IMR-90 (cell line): ENCODE measurements at regions not wholly inside any gene's neighbourhood (a gene's known extent, or its start where the extent isn't known, plus 50 kb on each side); places are given as distances from the start of the nearest gene placed in this dataset.

Experiments used
- ATAC-seq: fragments of 200-7000 bp; cut with Tn5 transposase; 2 replicates; pipeline ENCODE4 v1.9.1; 2020; ENCODE audit warnings: low read depth, mild to moderate bottlenecking, moderate library complexity
- BruUV-seq: library from RNA; stranded (reverse); fragments of 400-500 nt; replicated peaks from 2 replicates; lab custom pipeline; 2021; lab: Mats Ljungman, UMichigan
- CTCF ChIA-PET: fragments of 300-600 bp; formaldehyde crosslinking; extraction: SDS; loops from one replicate; lab custom pipeline; 2021; ENCODE audit warnings: antibody characterized with exemption; lab: Yijun Ruan, JAX
- POLR2A ChIA-PET: fragments of 300-600 bp; sonication (Branson Sonifier 250); formaldehyde crosslinking; loops from one replicate; lab custom pipeline; 2022; ENCODE audit warnings: antibody characterized with exemption; ENCODE audit not compliant: unreplicated experiment; lab: Charles Lee
- DNase-seq: peaks from one replicate; pipeline ENCODE4 v3.0.0; 2013
- H2AFZ ChIP-seq: replicated peaks from 2 replicates; pipeline ENCODE3; 2013; ENCODE audit warnings: low read length, mild to moderate bottlenecking; ENCODE audit not compliant: poor library complexity
- H2AK5ac ChIP-seq: 2 replicates; pipeline ENCODE4 v1.6.1; 2013; ENCODE audit warnings: low read depth, low read length, inconsistent platforms
- H2AK9ac ChIP-seq: replicated peaks from 2 replicates; pipeline ENCODE3; 2013; ENCODE audit warnings: mild to moderate bottlenecking, low read depth, low read length, moderate library complexity; ENCODE audit not compliant: poor library complexity
- H2BK120ac ChIP-seq: 2 replicates; pipeline ENCODE4 v1.6.1; 2013; ENCODE audit warnings: low read depth, low read length, inconsistent platforms
- H2BK15ac ChIP-seq: 3 replicates; pipeline ENCODE4 v1.6.1; 2013; ENCODE audit warnings: low read depth, low read length, inconsistent platforms
- H2BK20ac ChIP-seq: 2 replicates; pipeline ENCODE4 v1.6.1; 2013; ENCODE audit warnings: low read depth, mild to moderate bottlenecking, inconsistent platforms, low read length, moderate library complexity
- H2BK5ac ChIP-seq: 2 replicates; pipeline ENCODE4 v1.6.1; 2013; ENCODE audit warnings: mild to moderate bottlenecking, low read depth, low read length, inconsistent platforms; ENCODE audit not compliant: poor library complexity, severe bottlenecking
- H3K14ac ChIP-seq: replicated peaks from 2 replicates; pipeline ENCODE4 v1.6.1; 2013; ENCODE audit warnings: low read depth, low read length, inconsistent platforms
- H3K18ac ChIP-seq: 2 replicates; pipeline ENCODE4 v1.6.1; 2013; ENCODE audit warnings: low read depth, low read length, control low read depth
- H3K23ac ChIP-seq: 2 replicates; pipeline ENCODE4 v1.6.1; 2013; ENCODE audit warnings: low read depth, low read length, inconsistent platforms
- H3K27ac ChIP-seq: 2 replicates; pipeline ENCODE4 v1.5.1; 2013; ENCODE audit warnings: mild to moderate bottlenecking, control low read depth, low read length; ENCODE audit not compliant: insufficient read depth
- H3K27me3 ChIP-seq: 2 replicates; pipeline ENCODE4 v1.6.1; 2013; ENCODE audit warnings: low read length; ENCODE audit not compliant: control insufficient read depth, insufficient read depth
- H3K36me3 ChIP-seq: 2 replicates; pipeline ENCODE4 v1.6.1; 2013; ENCODE audit warnings: low read length, mixed read lengths; ENCODE audit not compliant: control insufficient read depth, insufficient read depth
- H3K4ac ChIP-seq: 2 replicates; pipeline ENCODE4 v1.6.1; 2013; ENCODE audit warnings: low read depth, low read length, inconsistent platforms
- H3K4me1 ChIP-seq: 2 replicates; pipeline ENCODE4 v1.6.1; 2013; ENCODE audit warnings: low read length, mixed read lengths; ENCODE audit not compliant: control insufficient read depth, insufficient read depth
- H3K4me2 ChIP-seq: 2 replicates; pipeline ENCODE4 v1.6.1; 2013; ENCODE audit warnings: low read depth, mild to moderate bottlenecking, control low read depth, low read length, moderate library complexity
- H3K4me3 ChIP-seq: 2 replicates; pipeline ENCODE4 v1.5.1; 2013; ENCODE audit warnings: low read depth, mild to moderate bottlenecking, control low read depth, low read length, moderate library complexity; ENCODE audit not compliant: insufficient read depth
- H3K56ac ChIP-seq: 2 replicates; pipeline ENCODE4 v1.6.1; 2013; ENCODE audit warnings: low read length, inconsistent platforms; ENCODE audit not compliant: insufficient read depth; ENCODE audit errors: extremely low read depth
- H3K79me1 ChIP-seq, 2 experiments: 2 replicates each; pipeline ENCODE4 v1.6.1; 2013; ENCODE audit warnings: low read length in 2 of 2, inconsistent platforms in 1 of 2, low read depth in 1 of 2
- H3K9ac ChIP-seq: 2 replicates; pipeline ENCODE4 v1.6.1; 2013; ENCODE audit warnings: low read depth, low read length, control low read depth
- H3K9me1 ChIP-seq: 2 replicates; pipeline ENCODE4 v1.6.1; 2013; ENCODE audit warnings: low read length, inconsistent platforms; ENCODE audit not compliant: insufficient read depth
- H3K9me3 ChIP-seq: 2 replicates; pipeline ENCODE4 v1.6.1; 2013; ENCODE audit warnings: low read length; ENCODE audit not compliant: control insufficient read depth, insufficient read depth
- H4K20me1 ChIP-seq: 2 replicates; pipeline ENCODE4 v1.6.1; 2013; ENCODE audit warnings: low read length, inconsistent platforms; ENCODE audit not compliant: insufficient read depth
- H4K5ac ChIP-seq: 2 replicates; pipeline ENCODE4 v1.6.1; 2013; ENCODE audit warnings: mild to moderate bottlenecking, low read depth, low read length, control low read depth
- H4K8ac ChIP-seq, 2 experiments: 2 replicates each; pipeline ENCODE4 v1.6.1; 2013; ENCODE audit warnings: low read depth in 2 of 2, low read length in 2 of 2, control low read depth in 1 of 2, inconsistent platforms in 1 of 2
- H4K91ac ChIP-seq: 2 replicates; pipeline ENCODE4 v1.6.1; 2013; ENCODE audit warnings: low read depth, low read length, inconsistent platforms; ENCODE audit not compliant: insufficient read depth
- CHD1 ChIP-seq: IDR thresholded peaks from 2 replicates; pipeline ENCODE4 v1.6.1; 2012; ENCODE audit warnings: low read depth, low read length, improper control_type of control experiment
- MAZ ChIP-seq: IDR thresholded peaks from 2 replicates; pipeline ENCODE4 v1.6.1; 2012; ENCODE audit warnings: low read depth, mild to moderate bottlenecking, low read length, improper control_type of control experiment, moderate library complexity, borderline replicate concordance
- NFE2L2 ChIP-seq: fragments of 150-350 bp; IDR thresholded peaks from 2 replicates; pipeline ENCODE4 v1.6.1; 2016; ENCODE audit warnings: low read depth, mild to moderate bottlenecking, low read length
- WGBS, 2 experiments: methylation state at CpG; one replicate each; pipeline versions ENCODE4 v1.1.5 to v1.1.7; 2013; ENCODE audit warnings: missing lambda C conversion rate in 2 of 2; ENCODE audit not compliant: insufficient read length in 1 of 2; ENCODE audit errors: extremely low coverage in 2 of 2; 5-methylcytosine and 5-hydroxymethylcytosine counted together
- dilution Hi-C: fragments of 300-500 bp; cut with HindIII; formaldehyde crosslinking; loops from one replicate; pipeline ENCODE4 v1.14.3; 2018; ENCODE audit warnings: low sequenced_read_pairs; ENCODE audit not compliant: unreplicated experiment
- in situ Hi-C: fragments of 300-500 bp; cut with MboI; formaldehyde crosslinking; loops from 3 replicates; pipeline ENCODE4 v1.14.3; 2019; ENCODE audit warnings: low sequenced_read_pairs, inconsistent platforms, mixed read lengths
- intact Hi-C: fragments of 100-400 bp; cut with micrococcal nuclease; formaldehyde crosslinking; loops from 2 replicates; pipeline ENCODE4 v1.10.0; 2022

DNA sequence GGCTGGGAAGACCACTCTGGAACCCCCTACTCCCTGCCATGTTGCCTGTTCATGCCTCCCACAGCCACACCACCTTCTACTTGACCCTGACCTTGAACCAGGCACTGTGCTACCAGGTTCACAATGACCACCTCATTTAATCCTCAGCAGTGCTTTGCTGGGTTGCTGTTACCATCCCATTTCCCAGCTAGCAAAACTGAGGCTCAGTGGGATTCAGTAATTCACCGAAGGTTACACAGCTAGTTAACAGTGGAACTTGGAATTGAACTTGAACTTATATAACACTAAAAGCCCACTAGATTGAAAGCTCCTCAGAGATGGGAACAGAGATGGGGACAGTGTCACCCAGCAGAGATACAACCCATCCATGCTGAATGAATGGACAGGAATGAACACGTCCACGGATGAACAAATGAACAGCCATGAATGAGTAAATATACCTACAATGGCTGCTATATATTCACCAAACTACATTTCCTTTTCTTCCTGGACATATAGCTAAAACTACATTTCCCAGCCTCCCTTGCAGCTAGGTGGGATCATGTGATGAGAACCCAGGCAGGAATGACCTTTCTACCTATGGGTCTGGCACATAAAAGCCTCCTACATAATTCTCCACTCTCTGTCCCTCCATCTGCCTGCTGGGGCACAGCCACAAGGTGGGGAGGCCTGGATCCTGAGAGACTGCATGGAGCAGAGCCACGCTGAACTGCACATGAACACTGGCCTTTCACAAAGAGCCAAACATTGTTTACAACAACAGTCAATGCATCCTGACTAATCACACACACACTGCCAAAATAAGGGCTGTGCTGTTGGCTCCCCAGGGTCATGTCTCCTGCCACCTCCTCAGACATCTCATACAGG lies 94.8 kb downstream of the RMI2 start:
- BruUV-seq = no TSS peak
- no peaks in the 10 kb centered on the region for H3K36me3 ChIP-seq
- no peak overlapping the region for H2BK15ac ChIP-seq
- no peaks in the 10 kb centered on the region for H3K9me1 ChIP-seq
- H3K14ac ChIP-seq = no peak overlapping the region
- no peak for DNase-seq
- H3K18ac ChIP-seq = no peak overlapping the region
- H4K91ac ChIP-seq = no peak overlapping the region
- in situ Hi-C loops = no loop called here
- no peak overlapping the region for H2BK20ac ChIP-seq
- H3K4me2 ChIP-seq = no peak overlapping the region
- no peak overlapping the region for H3K56ac ChIP-seq
- no peak for ATAC-seq
- dilution Hi-C loops = no loop called here
- H2AFZ ChIP-seq = no peak overlapping the region
- H3K4me1 ChIP-seq = no peaks in the 10 kb centered on the region
- ChIA-PET POLR2A (no interaction called here), CTCF (interaction anchor here (0.5 kb wide), 1 partner anchor 506 kb away, joined by 3 read pairs; no protein-coding TSS in a partner anchor)
- no peak overlapping the region for H3K9ac ChIP-seq
- intact Hi-C loops = no loop called here
- no peak overlapping the region for H2BK120ac ChIP-seq
- no peak overlapping the region for H2AK9ac ChIP-seq
- no peak overlapping the region for H2BK5ac ChIP-seq
- no peak overlapping the region for H4K5ac ChIP-seq
- H2AK5ac ChIP-seq = no peak overlapping the region
- H3K27ac ChIP-seq = no peak overlapping the region
- no peak overlapping the region for H4K8ac ChIP-seq
- peaks cover 24% of the 10 kb centered on the region for H3K27me3 ChIP-seq
- no peaks in the 10 kb centered on the region for H3K79me1 ChIP-seq
- H3K4ac ChIP-seq = no peak overlapping the region
- no peak for TF ChIP-seq CHD1
- no peak for TF ChIP-seq MAZ
- no peak for TF ChIP-seq NFE2L2
- WGBS, 2 experiments = 80% methylated on average over 1 of the region's 4 CpGs; no CpG with 5 or more reads in 1 of the 2 experiments
- peaks cover 19% of the 10 kb centered on the region for H3K9me3 ChIP-seq
- no peak overlapping the region for H3K23ac ChIP-seq
- no peaks in the 10 kb centered on the region for H4K20me1 ChIP-seq
- H3K4me3 ChIP-seq = no peak overlapping the region
